ENCODE measurements at regions not wholly inside any gene's neighbourhood (a gene's known extent, or its start where the extent isn't known, plus 50 kb on each side); places are given as distances from the start of the nearest gene placed in this dataset.

GRCh38 chr2:142294225-142294624, 163.4 kb upstream of the LRP1B start:
- Histone ChIP-seq H3K36me3 (replicated peaks in 1 of 2; ENCODE audit: control insufficient read depth in 1 of 2, insufficient read depth in 2 of 2, low read length in 1 of 2) (no peaks in the 10 kb centered on the region), H3F3A (replicated peaks; ENCODE audit: insufficient read depth) (no peaks in the 10 kb centered on the region), H3K4me3 (ENCODE audit: low read depth in 2 of 2, low read length in 1 of 2) (no peak overlapping the region), H3K9ac (no peak overlapping the region), H3K27me3 (ENCODE audit: insufficient read depth) (no peaks in the 10 kb centered on the region), H3K27ac (ENCODE audit: low read depth in 2 of 2, low read length in 1 of 2) (peak overlapping the region in 1 of 2 experiments; percentile 82; a peak in 2 of 4 replicates), H3K9me2 (no peaks in the 10 kb centered on the region), H2AFZ (ENCODE audit: low read depth) (no peak overlapping the region), H3K4me1 (ENCODE audit: control insufficient read depth in 1 of 2, insufficient read depth in 2 of 2, low read depth in 1 of 2, low read length in 1 of 2) (peaks cover 0 to 6% of the 10 kb centered on the region in 2 experiments; a peak in 2 of 4 replicates), H3K4me2 (no peak overlapping the region), H3K79me2 (ENCODE audit: insufficient read depth) (no peaks in the 10 kb centered on the region), H4K20me1 (ENCODE audit: insufficient read depth) (no peaks in the 10 kb centered on the region), H3K9me3 (no peaks in the 10 kb centered on the region)
- DNase-seq = peak; percentile 16
- 34% methylated on average over 2 of the region's 2 CpGs for WGBS (ENCODE audit: low lambda C conversion rate)
- POLR2A ChIA-PET = no interaction called here
- CTCF ChIA-PET = no interaction called here
- TF ChIP-seq SMC3 (IDR thresholded peaks at IDR 0.05; ENCODE audit: low read depth, low read length) (no peak), REST (IDR thresholded peaks at IDR 0.05; ENCODE audit: low read depth, low read length) (no peak), RCOR1 (IDR thresholded peaks at IDR 0.05; ENCODE audit: low read length) (peak; percentile 63; the same call in 1 of the 2 replicates), NFIC (IDR thresholded peaks at IDR 0.05; ENCODE audit: borderline replicate concordance) (no peak), MAX (IDR thresholded peaks at IDR 0.05; ENCODE audit: low read depth) (no peak), FOXM1 (IDR thresholded peaks at IDR 0.05; ENCODE audit: low read depth) (no peak), GABPA (IDR thresholded peaks at IDR 0.05; ENCODE audit: low read depth) (no peak), EP300 (IDR thresholded peaks at IDR 0.05; ENCODE audit: borderline replicate concordance in 1 of 2, low read depth in 1 of 2, low read length in 1 of 2) (peak in 1 of 2 experiments; percentile 74; a peak in 2 of 4 replicates), PBX3 (IDR thresholded peaks at IDR 0.05) (no peak), USF1 (IDR thresholded peaks at IDR 0.05; ENCODE audit: borderline replicate concordance, low read depth) (no peak), TAF1 (IDR thresholded peaks at IDR 0.05; ENCODE audit: borderline replicate concordance, low read depth, low read length) (no peak), USF2 (IDR thresholded peaks at IDR 0.05; ENCODE audit: borderline replicate concordance, low read depth, low read length) (no peak), RXRA (IDR thresholded peaks at IDR 0.05; ENCODE audit: borderline replicate concordance, low read depth) (no peak), POLR2AphosphoS5 (IDR thresholded peaks at IDR 0.05; ENCODE audit: low read depth, low read length) (no peak), FOSL2 (IDR thresholded peaks at IDR 0.05; ENCODE audit: borderline replicate concordance, low read depth) (no peak), RFX5 (IDR thresholded peaks at IDR 0.05; ENCODE audit: low read length) (no peak), IRF3 (IDR thresholded peaks at IDR 0.05; ENCODE audit: low read depth, low read length) (no peak), MXI1 (IDR thresholded peaks at IDR 0.05; ENCODE audit: low read depth, low read length) (no peak), FOXJ3 (CRISPR knock-in tag; IDR thresholded peaks at IDR 0.05) (no peak), TEAD4 (IDR thresholded peaks at IDR 0.05; ENCODE audit: borderline replicate concordance, insufficient read depth) (no peak), TCF12 (IDR thresholded peaks at IDR 0.05) (no peak), ELF1 (IDR thresholded peaks at IDR 0.05) (no peak), RAD21 (IDR thresholded peaks at IDR 0.05; ENCODE audit: low read length) (peak; percentile 19; the same call in 1 of the 2 replicates), EZH2phosphoT487 (IDR thresholded peaks at IDR 0.05; ENCODE audit: borderline replicate concordance, low read depth) (no peak), MEF2A (IDR thresholded peaks at IDR 0.05; ENCODE audit: borderline replicate concordance, low read depth) (no peak)
- TF ChIP-seq, protein P1, sequence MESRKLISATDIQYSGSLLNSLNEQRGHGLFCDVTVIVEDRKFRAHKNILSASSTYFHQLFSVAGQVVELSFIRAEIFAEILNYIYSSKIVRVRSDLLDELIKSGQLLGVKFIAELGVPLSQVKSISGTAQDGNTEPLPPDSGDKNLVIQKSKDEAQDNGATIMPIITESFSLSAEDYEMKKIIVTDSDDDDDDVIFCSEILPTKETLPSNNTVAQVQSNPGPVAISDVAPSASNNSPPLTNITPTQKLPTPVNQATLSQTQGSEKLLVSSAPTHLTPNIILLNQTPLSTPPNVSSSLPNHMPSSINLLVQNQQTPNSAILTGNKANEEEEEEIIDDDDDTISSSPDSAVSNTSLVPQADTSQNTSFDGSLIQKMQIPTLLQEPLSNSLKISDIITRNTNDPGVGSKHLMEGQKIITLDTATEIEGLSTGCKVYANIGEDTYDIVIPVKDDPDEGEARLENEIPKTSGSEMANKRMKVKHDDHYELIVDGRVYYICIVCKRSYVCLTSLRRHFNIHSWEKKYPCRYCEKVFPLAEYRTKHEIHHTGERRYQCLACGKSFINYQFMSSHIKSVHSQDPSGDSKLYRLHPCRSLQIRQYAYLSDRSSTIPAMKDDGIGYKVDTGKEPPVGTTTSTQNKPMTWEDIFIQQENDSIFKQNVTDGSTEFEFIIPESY (IDR thresholded peaks at IDR 0.05; ENCODE audit: borderline replicate concordance, low read depth) = no peak
